ENCODE measurements at regions not wholly inside any gene's neighbourhood (a gene's known extent, or its start where the extent isn't known, plus 50 kb on each side); places are given as distances from the start of the nearest gene placed in this dataset.

DNA sequence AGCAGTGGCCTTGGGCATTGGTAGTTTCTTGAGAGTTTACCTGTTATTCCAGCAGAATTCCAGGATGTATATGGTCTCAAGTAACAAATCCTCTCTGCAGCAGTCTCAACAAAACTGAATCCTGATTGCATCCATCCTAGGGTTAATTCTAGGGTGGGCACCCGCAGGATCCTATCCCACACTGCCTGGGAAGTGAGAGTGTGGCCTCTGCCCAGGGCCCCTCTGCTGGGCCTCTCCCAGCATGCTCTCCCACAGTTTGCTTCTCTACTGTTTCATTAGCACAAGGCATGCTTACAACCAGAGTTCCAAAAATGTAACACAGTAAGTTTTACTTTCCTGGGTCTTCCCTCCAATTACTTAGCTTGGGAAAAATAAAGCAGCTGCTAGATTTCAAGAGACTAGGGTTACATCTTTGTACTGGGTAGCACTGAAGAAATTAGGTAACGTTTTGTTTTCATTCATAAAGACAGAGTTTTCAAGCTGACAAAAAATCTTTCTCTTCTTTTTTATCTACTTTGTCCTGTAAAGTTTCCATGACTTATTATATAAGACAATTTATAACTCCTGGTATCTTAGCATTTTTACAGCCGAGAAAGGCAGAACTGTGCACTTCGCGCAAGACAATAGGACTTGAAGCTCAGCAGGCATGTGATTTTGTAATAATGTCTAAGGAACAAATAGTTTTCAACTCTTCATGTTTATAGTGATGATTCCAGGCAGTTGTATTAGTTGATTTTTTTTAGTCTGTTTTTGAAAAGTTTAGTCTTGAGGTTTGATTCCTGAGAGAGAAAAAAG lies 131.2 kb upstream of the PCDH18 start:
- DNase-seq: no peak

DNA sequence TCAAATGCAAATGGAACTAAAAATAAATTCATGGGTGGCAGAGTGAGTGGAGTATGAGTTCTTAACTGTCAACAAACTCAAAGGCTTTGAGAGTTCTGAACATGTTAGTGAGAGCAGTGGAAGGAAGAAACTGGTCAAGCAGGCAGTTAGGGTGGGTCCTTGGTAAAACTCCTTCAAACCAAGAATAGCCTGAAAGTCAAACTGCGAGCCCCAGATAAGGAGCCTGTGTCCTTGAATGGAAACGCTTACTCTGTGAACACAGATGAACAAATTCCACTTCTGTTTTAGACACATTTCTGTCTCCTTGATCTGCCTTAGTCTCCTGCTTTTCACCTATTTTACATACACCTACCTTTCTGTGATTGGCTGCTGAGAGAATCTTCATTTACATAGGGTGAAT lies 129.4 kb upstream of the PCDH18 start:
- DNase-seq: no peak

DNA sequence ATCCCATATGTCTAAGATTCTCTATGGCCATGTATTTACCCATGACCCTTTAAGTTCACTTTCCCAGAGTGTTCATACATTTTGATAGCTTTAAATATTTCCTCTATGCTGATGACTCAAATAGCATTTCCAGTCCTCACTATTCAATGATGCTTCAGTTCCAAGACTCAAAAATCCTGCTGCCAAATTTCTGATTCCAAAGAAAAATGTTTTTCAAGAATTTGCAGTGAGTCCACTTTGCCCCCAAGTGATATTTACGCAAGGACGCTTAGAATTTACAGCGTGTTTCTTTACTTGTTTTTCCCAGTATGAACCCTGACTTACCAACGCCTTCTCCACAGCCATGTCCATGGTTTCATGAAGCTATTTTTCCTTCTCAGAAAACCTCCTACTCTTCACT lies 127.9 kb upstream of the PCDH18 start:
- no peak for DNase-seq

DNA sequence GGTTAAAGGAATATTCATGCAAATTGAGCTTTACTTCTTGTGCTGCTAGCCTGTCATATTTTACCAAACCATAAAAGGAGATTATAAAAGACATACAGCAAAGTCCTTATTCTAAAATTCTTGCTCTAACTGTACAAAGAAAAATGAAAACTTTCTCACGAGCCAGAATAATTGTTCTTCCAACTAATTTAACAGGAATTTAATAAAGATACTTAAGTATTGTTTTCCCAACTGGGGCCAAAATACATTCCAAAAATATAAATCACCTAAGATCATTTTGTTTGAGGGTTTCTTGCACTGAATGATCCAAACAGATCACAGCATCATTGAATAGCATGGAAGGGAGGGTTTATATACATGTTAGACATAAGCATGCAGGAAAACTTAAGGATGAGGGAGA lies 127.1 kb upstream of the PCDH18 start:
- DNase-seq: no peak

DNA sequence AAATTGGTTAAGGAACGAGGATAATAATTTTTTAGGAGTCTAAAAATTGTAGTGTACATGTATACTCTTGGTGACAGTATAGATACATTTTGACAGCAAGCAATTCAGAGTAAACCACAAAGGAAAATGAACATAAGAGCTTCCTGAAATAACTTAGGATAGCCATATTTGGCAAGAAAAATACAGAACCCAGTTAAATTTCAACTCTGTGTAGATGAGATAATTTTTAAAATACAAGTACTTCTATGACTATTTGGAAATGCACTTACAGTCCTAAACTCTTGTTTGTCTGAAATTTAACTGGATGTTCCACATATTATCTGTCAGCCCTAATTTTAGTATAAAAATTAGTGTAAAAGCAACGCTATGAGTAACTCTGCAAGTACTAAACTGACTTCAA lies 124.4 kb upstream of the PCDH18 start:
- no peak for DNase-seq

DNA sequence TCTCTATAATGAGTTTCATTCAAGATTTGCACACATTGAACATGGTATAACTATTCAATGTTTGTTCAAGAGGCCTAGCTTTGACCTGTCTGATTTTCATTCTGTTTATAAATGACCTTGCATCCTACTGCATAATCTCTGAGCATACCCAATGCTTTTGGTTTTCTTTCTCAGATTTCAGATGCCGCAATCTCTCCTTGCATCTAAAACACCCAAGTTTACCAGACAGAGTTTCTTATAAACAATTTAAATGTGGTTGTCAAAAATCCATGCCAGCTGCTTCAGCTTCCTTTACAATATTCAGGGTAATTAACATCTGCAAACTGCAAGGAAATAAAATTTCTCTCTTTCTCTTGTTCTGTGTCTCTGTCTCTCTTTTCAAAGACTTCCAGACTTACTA lies 123.0 kb upstream of the PCDH18 start:
- DNase-seq: no peak

DNA sequence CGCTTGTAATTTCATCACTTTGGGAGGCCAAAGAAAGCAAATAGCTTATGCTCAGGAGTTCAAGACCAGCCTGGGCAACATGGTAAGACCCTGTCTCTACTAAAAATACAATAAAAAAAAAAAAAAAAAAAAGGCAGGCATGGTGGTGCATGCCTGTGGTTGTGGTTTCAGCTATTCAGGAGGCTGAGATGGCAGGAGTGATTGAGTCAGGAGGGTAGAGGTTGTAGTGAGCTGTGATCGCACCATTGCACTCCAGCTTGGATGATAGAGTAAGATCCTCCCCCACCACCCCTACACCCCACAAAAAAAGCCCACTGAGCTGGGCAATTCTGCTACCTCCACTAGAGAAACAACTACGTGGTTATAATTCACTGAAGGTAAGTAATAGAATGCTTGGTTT lies 118.8 kb upstream of the PCDH18 start:
- DNase-seq: no peak

DNA sequence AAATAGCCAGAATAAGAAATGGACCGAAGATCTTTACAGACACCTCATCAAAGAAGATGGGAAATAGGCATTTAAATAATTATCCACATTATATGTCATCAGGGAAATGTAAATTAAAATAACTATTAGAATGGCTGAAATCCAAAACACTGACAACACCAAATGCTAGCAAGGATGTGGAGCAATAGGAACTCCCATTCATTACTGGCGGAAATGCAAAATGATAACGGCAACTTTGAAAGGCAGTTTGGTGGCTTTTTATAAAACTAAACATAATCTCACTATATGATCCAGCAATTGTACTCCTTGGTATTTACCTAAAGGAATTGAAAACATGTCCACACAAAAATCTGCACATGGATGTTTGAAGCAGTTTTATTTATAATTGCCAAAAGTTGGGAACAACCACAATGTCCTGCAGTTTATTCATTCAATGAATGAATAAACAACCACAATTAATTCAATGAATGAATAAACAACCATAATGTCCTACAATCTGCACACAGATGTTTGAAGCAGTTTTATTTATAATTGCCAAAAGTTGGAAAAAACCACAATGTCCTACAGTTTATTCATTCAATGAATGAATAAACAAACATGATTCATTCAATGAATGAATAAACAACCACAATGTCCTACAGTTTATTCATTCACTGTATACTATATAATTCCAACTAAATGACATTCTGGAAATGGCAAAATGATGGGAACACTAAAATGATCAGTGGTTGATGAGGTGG lies 117.6 kb upstream of the PCDH18 start:
- DNase-seq: no peak

DNA sequence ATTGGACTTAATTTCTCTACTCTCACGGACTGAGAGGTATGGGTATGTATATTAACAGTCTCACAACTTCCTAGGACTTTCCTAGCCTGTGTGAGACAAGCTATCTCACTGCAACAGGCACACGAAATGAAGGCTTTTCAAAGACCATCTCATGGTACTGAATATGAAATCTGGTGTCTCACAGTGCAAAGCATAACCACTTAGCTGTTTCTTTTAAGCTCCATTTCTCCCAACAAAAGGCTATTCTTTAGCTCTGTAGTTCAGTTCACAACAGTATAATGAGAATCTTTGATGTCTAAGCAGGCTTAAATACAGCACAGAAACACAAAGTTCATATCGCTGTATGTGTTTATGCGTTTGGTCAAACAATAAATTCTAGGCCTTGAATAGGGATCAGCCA lies 116.2 kb upstream of the PCDH18 start:
- no peak for DNase-seq

DNA sequence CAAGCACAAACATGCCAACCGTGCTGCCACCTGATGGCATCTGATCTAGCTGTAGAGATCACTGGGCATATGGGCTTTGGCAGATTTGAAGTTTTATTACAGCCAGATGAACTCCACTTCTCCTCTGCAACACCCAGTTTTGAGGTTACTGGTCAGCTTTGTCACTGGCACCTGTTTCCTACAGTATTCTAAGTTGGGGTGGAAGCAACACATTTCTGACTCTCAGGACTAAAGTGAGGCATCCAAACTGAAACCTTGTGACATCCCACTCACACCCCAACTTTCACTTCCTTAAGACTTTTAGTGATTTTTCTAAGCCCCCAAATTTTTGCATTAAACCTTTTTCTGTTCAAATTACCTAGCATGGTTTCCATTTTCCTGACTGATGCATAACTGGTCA lies 115.1 kb upstream of the PCDH18 start:
- DNase-seq: no peak

DNA sequence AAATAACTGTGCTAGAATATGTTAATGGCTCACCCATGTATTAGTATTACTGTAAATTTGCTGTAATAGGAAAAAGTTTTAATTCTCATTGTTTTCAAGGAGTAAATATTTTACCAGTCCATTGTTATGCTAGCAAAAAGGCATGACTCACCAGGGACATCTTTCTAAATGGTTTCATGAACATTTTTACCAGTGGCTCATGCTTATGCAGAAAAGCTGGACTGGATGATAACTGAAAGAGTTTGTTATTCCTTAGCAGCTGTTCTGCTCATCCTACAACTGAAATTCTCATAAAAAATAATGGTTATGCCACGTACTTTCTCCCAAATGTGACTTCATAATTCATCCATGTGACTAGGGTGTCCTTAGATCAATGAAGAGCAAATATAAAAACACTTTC lies 111.9 kb upstream of the PCDH18 start:
- DNase-seq: no peak

DNA sequence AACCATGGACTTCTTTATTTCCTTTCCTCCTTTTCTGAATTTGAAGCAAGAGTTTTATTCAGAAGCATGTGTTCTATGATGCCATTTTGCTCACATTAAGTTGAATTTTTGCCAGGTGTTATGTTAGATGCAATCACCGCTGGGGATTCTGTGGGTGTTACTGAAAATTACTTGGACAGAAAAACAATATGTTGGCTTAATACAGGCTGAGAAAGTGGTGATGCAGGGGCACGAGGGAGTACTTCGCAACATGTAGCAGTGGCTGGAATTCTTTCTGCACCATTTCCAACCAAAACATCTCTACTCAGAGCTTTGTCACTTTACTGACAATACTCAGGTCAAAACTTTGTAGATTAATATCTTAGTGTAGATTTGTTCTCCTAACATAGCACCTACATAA lies 109.2 kb upstream of the PCDH18 start:
- no peak for DNase-seq

DNA sequence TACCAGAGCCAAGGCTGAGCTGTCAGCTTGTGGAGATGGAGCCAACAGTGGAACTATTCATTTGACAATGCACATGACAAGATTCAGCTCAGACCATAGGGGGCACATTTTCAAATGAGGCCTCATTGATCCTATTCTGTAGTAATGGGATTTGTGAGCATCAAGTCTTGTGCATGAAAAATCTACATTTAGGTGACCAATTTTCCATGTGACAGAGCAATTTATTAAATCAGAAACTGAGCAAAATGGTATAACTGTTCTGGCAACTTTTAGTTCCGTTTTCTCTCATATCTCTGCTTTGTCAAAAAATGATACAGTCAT lies 108.5 kb upstream of the PCDH18 start:
- DNase-seq: no peak

DNA sequence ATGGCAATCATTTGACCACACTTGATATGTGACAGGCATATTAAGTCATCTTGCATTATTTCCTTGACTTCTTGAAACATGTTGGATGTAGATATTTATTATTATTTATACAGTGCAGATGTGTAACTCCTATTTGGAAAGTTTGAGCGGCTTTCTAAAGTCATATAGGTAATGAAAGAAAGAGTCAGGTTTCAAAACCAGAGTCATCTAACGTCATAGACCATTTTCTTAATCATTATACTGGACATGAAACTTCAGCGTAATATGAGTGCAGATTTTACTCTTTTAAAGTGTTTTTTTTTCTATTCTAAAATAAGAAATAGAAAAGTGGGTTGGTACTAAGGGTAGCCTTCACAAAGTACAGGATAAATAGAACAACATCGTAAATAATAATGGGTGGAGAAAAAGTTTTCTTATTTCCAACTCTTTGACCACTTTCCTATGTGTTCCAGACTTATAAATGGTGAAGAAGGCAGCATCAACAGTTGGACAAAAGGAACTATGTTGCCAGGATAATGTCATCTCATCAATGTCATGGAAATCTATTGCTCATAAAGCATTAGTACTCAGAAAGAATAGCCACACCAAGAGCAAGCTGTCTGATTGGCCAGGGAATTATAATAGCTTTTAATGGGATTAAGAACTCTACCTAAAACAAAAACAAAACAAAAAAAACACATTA lies 108.0 kb upstream of the PCDH18 start:
- DNase-seq: no peak

DNA sequence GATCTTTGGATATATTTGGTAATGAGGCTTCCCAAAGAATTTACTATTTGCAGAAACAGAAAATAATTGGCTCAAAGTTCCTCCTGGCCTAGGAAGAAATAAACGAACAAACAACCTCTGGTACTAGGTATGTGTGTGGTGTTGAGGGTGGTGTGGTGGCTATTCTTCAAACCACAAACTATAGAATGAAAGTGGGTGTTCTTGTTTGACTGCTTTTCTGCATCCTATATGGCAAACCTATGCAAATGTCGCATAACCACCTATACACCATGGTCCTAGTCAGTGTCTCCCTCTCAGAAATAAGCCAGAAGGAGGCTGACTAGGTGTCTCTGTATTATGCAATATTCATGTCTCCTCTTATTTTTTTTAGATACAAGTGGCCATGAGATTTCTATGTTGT lies 106.6 kb upstream of the PCDH18 start:
- DNase-seq: no peak

DNA sequence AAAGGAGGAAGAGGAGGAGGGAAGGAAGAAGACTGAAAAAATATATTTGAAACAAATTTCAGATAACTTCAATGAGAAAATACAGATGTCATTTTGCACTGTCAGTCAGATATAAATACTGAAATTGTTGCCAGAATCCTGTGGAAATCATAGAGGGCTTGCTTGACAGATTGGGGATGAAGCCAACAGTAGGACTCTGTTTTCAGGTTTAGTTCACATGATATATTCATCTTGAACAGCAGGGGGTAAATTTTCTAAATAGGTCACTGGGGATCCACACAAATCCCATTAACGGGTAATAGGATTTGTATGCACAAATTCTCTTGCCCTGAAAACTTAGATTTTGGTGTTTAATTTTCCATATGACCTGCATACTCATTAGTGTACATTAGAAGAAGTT lies 103.3 kb upstream of the PCDH18 start:
- DNase-seq: no peak

DNA sequence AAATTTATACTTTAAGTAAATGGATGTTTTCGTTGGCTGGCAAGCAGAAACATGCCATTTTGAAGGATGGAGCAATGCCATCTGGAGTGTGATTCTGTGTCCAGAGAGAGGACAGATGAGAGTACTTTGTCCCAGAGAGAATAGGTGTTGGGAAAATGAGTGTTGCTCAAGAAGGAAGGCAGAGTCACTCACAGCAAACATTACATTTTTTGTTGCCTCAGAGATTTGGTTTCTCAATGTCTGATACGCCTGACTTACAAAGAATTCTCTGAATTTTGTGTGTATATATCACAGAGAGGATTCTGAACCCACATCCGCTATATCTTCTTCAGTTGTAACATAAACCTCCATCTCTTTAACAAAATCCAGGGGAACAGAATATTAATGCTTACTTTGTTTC lies 102.8 kb upstream of the PCDH18 start:
- no peak for DNase-seq

DNA sequence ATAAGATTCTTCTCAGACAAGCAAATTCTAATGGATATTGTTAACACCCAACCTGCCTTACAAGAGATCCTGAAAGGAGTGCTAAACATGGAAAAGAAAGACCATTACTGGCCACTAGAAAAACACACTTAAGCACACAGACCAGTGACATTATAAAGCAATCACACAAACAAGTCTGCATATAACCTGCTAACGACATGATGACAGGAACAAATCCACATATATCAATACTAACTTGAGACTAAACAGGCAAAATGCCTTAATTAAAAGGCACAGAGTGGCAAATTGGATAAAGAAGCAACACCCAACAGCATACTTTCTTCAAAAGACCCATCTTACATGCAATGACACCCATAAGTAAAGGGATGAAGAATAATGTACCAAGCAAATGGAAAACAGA lies 100.5 kb upstream of the PCDH18 start:
- no peak for DNase-seq

DNA sequence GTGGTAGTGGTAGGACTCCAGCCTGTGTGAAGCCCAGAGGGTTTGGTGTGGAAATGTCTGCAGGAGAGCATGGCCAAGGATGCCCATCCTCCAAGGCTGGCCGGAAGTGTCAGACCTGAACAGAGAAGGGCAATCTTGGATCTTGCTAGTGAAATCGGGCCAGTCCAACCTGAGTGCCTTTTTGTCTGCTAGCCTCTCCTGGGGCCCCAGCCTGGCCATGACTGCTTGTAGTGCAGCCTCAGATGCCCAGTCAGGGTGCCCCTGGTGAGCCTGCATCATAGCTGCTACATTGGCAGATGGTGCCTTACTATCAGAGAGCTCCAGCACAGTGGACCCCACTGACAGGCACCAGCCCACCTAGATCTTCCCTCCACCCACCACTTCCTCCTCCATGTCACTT lies 99.3 kb upstream of the PCDH18 start:
- no peak for DNase-seq

DNA sequence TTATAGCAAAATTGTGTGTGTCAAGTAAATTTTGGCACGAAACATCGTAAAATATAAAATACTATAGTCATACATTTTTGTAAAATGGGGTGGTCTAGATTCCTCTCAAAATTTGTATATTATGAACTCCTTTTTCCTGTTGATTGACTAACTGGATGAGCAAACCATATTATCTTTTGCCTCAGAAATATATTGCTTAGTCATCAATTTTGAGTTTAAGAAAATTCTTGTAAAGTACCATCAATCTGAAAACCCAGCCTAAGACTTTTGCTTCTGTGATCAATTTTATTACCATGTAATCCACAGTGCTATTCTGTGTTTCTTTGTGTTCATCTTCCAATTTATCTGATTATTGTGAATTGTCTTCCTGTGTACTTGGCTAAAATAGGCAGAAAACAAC lies 98.0 kb upstream of the PCDH18 start:
- DNase-seq: no peak

DNA sequence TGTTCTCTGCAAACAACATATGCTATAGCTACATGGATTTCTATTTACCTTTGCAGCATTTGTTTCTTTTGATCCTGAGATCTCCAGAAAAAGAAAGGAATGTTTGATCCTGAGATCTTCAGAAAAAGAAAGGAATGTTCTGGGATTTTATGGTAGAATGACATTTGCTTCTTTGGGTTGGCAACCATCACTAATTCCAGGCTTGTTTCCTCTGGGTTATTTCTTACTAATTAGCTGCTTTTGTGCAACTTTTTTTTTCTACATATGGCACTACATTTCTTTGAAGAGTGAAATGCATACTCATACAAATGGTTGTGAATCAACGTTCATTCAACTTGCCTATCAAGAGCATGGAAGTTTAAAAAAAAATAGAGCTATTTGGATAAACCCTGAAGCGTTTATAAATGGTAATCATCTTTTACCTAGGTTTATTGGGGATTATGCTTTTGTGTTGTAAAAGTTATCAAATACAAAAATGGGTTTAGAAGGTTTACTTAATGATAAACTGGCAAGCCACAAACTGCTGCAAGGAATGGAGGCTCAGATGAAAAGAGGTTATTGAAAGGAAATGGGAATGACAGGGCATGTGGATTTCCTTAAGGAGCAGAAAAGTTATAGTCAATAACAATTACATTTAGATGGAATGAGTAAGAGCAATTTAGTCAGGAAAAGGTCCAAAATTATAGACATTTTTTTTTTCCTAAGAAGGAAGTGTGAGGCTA lies 95.6 kb upstream of the PCDH18 start:
- no peak for DNase-seq

DNA sequence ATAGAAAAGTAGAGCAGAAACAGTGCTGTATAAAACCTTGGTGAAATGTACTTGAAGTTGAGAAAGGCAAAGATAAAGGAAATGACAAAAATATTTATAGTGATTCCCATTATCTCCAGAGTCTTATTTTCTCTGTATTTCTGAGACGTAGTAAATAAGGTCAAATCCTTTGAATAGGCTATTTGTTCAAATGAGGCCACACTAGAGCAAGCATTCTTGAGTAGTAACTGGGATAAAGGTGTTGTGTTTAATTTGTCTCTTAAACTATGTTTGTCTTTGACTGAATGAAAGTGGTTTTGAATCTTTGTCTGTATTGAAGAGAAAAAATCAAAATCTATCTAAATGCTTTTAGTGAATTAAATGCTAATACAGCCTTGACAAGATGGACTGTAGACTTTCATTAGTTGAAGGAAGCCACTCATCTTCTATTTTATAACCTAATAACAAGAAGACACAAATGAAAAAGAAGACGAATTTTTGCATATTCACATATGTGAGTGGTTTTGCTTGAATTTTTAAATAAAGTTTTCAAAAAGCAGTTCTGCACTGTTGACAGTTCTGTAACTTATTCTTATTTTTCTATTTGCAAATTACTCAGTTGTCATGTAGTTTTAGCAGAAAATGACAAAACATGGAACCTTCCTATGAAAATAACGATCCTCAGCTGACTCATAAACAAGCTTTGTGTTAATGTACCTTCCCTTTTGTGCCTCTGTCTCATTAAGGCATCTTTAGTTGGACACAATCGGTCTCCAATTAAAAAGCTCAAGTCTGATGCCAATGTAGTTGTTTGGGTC lies 94.8 kb upstream of the PCDH18 start:
- DNase-seq: no peak

DNA sequence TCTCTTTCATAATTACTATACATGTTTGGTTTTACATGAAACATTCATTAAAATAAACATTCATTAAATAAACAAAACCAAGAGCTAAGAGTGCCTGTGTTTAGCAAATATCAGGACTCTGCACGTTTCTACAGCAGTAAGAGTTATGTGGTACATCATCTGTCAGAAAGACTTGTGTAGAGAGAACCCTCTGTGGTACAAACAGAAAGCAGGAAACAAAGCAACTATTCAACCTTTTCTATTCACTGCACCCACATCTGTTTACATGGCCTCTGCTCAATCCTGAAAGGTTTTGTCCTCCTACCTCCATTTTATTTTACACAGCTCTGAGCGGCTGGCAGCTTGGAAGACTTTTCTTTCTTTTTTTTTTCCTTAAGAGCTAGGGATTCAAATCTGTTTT lies 90.7 kb upstream of the PCDH18 start:
- DNase-seq: no peak

Measured in COR-L47 (cell line).